PFSK-1 (cell line): ENCODE measurements at regions not wholly inside any gene's neighbourhood (a gene's known extent, or its start where the extent isn't known, plus 50 kb on each side); places are given as distances from the start of the nearest gene placed in this dataset.

ENCODE experiments used
- FOXP2 ChIP-seq: optimal IDR thresholded peaks from 2 replicates; pipeline ENCODE3; 2011; ENCODE audit warnings: borderline replicate concordance, control low read depth, inconsistent platforms; ENCODE audit not compliant: insufficient read depth; ENCODE audit errors: extremely low read length, extremely low read depth
- POLR2AphosphoS5 ChIP-seq: IDR thresholded peaks from 2 replicates; pipeline ENCODE4 v1.6.1; 2012; ENCODE audit warnings: low read depth, mild to moderate bottlenecking, control low read depth, low read length, moderate library complexity
- SIN3A ChIP-seq: IDR thresholded peaks from 2 replicates; pipeline ENCODE4 v1.6.1; 2012; ENCODE audit warnings: mild to moderate bottlenecking, low read length, moderate library complexity, borderline replicate concordance; ENCODE audit not compliant: insufficient read depth
- TAF1 ChIP-seq: IDR thresholded peaks from 2 replicates; pipeline ENCODE4 v1.6.1; 2012; ENCODE audit warnings: low read length, control low read depth, borderline replicate concordance; ENCODE audit not compliant: insufficient read depth
- TF ChIP-seq, protein P1 (sequence below), 2 experiments: IDR thresholded peaks; 2 replicates each; pipeline versions ENCODE4 v1.6.1 to v1.8.0; 2011 to 2012; ENCODE audit warnings: low read depth in 2 of 2, low read length in 2 of 2, control low read depth in 1 of 2, inconsistent platforms in 1 of 2, mild to moderate bottlenecking in 1 of 2, moderate library complexity in 1 of 2; ENCODE audit not compliant: insufficient read depth in 1 of 2

DNA sequence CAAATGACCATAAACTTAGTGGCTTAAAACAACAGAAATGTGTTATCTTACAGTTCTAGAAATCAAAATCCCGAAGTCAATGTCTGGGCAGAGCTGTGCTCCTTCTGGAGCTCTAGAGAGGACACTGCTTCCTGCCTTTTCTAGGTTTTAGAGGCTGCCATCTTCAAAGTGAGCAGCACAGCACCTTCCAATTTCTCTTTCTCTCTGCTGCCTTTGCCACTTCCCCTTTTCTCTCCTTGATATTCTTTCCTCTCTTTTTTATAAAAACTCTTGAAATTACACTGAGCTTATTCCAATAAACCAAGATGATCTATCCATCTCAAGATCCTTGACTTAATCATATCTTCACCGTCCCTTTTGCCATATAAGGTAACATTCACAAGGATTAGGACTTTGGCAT, 616.9 kb downstream of the PLPP3 start:
- TF ChIP-seq FOXP2 (no peak), POLR2AphosphoS5 (no peak), TAF1 (no peak)
- TF ChIP-seq, protein P1, sequence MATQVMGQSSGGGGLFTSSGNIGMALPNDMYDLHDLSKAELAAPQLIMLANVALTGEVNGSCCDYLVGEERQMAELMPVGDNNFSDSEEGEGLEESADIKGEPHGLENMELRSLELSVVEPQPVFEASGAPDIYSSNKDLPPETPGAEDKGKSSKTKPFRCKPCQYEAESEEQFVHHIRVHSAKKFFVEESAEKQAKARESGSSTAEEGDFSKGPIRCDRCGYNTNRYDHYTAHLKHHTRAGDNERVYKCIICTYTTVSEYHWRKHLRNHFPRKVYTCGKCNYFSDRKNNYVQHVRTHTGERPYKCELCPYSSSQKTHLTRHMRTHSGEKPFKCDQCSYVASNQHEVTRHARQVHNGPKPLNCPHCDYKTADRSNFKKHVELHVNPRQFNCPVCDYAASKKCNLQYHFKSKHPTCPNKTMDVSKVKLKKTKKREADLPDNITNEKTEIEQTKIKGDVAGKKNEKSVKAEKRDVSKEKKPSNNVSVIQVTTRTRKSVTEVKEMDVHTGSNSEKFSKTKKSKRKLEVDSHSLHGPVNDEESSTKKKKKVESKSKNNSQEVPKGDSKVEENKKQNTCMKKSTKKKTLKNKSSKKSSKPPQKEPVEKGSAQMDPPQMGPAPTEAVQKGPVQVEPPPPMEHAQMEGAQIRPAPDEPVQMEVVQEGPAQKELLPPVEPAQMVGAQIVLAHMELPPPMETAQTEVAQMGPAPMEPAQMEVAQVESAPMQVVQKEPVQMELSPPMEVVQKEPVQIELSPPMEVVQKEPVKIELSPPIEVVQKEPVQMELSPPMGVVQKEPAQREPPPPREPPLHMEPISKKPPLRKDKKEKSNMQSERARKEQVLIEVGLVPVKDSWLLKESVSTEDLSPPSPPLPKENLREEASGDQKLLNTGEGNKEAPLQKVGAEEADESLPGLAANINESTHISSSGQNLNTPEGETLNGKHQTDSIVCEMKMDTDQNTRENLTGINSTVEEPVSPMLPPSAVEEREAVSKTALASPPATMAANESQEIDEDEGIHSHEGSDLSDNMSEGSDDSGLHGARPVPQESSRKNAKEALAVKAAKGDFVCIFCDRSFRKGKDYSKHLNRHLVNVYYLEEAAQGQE (IDR thresholded peaks at IDR 0.05; ENCODE audit: insufficient read depth in 1 of 2, low read depth in 2 of 2, low read length in 2 of 2), result no peak

DNA sequence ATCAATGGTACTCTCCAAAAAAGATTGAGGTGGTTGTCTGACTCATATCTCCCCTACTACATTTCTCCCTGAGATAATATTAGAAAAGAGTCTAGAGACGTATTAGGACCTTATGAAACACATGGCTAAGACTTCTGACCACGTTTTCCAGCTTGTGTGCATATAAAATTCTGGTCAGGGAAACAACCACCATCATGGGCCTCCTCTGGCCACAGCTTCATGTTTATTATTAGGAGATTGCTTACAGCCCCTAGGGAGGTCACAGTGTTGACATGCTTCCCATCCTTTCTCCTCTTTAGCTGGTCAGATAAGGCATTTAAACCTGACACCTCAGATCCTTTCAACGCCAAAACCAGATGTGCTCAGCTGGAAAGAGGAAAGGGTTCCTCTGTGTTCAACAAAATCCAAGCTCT, 620.2 kb downstream of the PLPP3 start:
- TF ChIP-seq POLR2AphosphoS5 (no peak), FOXP2 (no peak), SIN3A (no peak), TAF1 (no peak)
- TF ChIP-seq, protein P1 (IDR thresholded peaks at IDR 0.05; ENCODE audit: insufficient read depth in 1 of 2, low read depth in 2 of 2, low read length in 2 of 2), result no peak

DNA sequence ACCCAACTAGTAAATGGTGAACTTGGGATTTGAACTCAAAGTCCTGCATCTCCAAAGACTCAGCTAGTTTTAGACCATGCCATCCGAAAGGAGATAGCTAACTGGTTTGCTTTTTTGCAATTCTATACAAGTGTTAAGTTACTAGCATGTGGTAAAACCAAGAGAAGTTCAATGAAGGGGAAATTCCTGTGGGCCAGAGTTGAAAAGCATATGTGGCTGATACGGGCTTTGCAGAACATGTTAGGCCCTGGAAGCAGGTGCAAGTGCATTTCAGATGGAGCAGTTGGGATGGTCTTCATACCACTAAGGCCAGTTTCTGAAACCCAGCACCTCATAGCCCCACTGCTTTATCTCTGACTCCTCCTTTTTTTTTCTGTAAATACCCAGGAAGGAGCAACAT, 620.9 kb downstream of the PLPP3 start:
- no peak for TF ChIP-seq FOXP2
- no peak for TF ChIP-seq POLR2AphosphoS5
- no peak for TF ChIP-seq SIN3A
- TF ChIP-seq TAF1, result no peak
- TF ChIP-seq, protein P1 (IDR thresholded peaks at IDR 0.05; ENCODE audit: insufficient read depth in 1 of 2, low read depth in 2 of 2, low read length in 2 of 2), result no peak

DNA sequence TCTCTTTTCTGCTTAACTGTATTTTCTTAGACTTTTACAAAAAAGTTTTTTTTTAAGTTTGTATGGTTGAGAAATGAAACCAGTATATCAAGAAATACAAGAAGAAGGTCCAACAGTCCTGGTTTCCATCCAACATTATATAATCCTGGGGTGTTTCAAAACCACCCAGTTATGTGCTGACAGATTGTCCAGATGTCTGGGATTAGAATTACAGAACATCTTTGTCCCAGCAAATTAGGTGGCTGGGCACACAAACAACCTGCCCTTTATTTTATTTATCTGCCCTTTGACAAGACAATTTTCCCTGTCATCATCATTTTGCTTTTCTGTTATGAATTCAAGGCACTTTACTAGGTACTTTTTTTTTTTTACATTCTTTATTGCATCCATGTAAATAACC, 622.1 kb downstream of the PLPP3 start:
- TF ChIP-seq POLR2AphosphoS5, result no peak
- TF ChIP-seq, protein P1 (IDR thresholded peaks at IDR 0.05; ENCODE audit: insufficient read depth in 1 of 2, low read depth in 2 of 2, low read length in 2 of 2), result no peak
- TF ChIP-seq TAF1, result no peak
- no peak for TF ChIP-seq FOXP2
- TF ChIP-seq SIN3A, result no peak

DNA sequence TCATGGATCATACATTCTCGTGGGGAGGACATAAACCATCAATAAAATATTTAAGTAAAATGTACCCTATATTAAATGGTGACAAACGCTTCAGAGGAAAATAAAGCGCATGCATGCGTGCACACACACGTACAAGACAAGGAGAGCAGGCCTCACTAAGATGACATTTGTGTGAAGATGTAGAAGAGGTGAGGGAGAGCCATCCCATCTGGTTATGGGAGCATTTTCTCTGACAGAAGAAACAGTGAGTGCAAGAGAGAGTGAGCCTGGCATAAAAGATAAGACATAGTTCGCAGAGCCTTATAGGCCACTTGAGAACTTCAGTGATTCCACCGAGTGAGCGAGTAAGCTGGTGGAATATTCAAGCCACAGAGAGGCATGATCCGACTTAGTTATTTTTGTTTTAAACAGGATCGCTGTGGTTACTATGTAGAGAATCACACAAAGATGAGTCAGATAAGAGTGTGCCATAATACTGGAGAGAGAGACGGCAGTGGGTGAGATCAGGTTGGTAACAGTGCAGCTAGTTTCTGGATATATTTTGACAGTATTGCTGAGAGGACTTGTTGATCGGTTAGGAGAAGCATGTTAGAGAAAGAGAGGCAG, 624.2 kb downstream of the PLPP3 start:
- TF ChIP-seq, protein P1 (IDR thresholded peaks at IDR 0.05; ENCODE audit: insufficient read depth in 1 of 2, low read depth in 2 of 2, low read length in 2 of 2), result no peak
- TF ChIP-seq SIN3A, result no peak
- TF ChIP-seq FOXP2, result no peak
- TF ChIP-seq POLR2AphosphoS5, result no peak
- TF ChIP-seq TAF1, result no peak
